Activated naive CD8-positive, alpha-beta T cell treated with anti-CD3 and anti-CD28 coated beads, Interleukin-2, amount 50 U/mL, for 24 hours (primary cell): ENCODE measurements at regions not wholly inside any gene's neighbourhood (a gene's known extent, or its start where the extent isn't known, plus 50 kb on each side); places are given as distances from the start of the nearest gene placed in this dataset.

Experiments used
- ATAC-seq: fragments of 150-1000 bp; cut with Tn5 transposase; one replicate; pipeline ENCODE4 v1.10.0; 2021
- DNase-seq: peaks from one replicate; pipeline ENCODE4 v3.0.0; 2021
- H3K27ac Mint-ChIP-seq: one replicate; pipeline ENCODE4 v1.8.0; 2021; ENCODE audit warnings: mild to moderate bottlenecking, mixed read lengths
- H3K27me3 Mint-ChIP-seq: one replicate; pipeline ENCODE4 v1.8.0; 2021; ENCODE audit warnings: mixed read lengths
- H3K36me3 Mint-ChIP-seq: one replicate; pipeline ENCODE4 v1.8.0; 2021; ENCODE audit warnings: low read depth, mixed read lengths
- H3K4me1 Mint-ChIP-seq: one replicate; pipeline ENCODE4 v1.8.0; 2021; ENCODE audit warnings: mixed read lengths
- H3K4me3 Mint-ChIP-seq: one replicate; pipeline ENCODE4 v1.8.0; 2021; ENCODE audit warnings: mild to moderate bottlenecking, moderate library complexity, mixed read lengths
- H3K9me3 Mint-ChIP-seq: one replicate; pipeline ENCODE4 v1.8.0; 2021; ENCODE audit warnings: mixed read lengths

DNA sequence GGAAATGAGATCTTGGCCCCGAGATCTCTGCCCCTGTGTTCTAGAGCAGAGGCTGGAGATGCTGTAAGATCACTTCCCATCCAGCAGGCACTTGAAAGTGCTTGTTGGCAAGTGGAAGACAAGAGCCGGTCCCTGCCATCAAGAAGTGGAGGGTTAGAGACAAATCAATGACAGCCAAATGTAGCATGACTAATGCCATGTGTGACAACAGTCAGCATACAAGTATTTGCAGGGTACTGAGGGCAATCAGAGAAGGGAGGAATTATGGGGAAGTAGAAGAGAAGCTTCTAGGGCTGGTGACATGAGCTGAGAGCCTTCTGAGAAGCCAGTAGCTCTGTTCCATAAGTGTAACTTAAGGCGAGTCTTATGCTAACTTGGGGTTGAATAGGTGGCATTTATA lies 58.6 kb downstream of the TMEM17 start:
- Mint-ChIP-seq H3K36me3 (no peaks in the 10 kb centered on the region), H3K9me3 (no peaks in the 10 kb centered on the region), H3K4me1 (no peaks in the 10 kb centered on the region), H3K4me3 (no peak overlapping the region), H3K27ac (no peak overlapping the region), H3K27me3 (no peaks in the 10 kb centered on the region)
- no peak for ATAC-seq
- DNase-seq = no peak

DNA sequence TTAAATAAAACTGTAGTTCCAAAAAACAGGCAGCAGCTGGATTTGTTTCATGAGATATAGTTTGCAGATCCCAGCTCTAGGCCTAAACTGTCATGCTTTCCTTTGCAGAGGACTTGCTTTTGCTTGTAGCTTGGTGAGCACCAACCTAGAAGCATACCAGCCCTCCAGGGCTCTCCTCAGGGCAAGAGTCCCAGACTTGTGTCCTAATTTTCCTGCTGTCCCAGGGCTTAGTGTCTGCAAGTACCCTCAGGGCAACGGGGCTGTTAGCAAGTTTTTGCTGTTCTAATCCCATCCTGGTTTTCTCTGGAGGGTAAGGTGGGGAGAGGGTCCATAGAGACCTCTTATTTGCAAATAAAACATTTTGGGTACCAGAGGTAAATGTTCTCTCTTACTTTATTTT lies 59.5 kb downstream of the TMEM17 start:
- H3K9me3 Mint-ChIP-seq = no peaks in the 10 kb centered on the region
- H3K36me3 Mint-ChIP-seq = no peaks in the 10 kb centered on the region
- no peak overlapping the region for H3K27ac Mint-ChIP-seq
- DNase-seq = no peak
- H3K27me3 Mint-ChIP-seq = no peaks in the 10 kb centered on the region
- no peak overlapping the region for H3K4me3 Mint-ChIP-seq
- H3K4me1 Mint-ChIP-seq = no peaks in the 10 kb centered on the region
- no peak for ATAC-seq

DNA sequence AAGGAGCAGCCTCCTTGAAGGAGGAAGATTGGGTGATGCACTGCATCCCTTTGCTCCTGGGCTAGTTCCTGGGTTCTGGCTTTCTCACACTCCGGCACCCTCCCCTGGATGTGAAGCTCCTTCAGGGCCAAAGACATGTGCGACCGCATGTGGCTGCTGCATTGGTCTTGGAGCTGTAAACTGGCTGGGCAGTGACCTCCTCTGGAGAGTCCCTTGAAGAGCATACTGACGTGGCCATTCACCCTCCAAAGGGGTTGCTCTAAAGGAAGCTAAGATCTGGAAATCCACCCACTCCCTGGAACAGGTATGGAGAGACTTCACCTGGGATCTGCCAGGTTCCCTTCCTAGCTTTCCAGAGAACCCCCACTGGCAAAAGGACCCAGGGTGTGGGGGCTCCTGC lies 62.1 kb downstream of the TMEM17 start:
- H3K4me1 Mint-ChIP-seq = no peaks in the 10 kb centered on the region
- no peaks in the 10 kb centered on the region for H3K36me3 Mint-ChIP-seq
- DNase-seq (no peak), ATAC-seq (no peak)
- H3K27ac Mint-ChIP-seq = no peak overlapping the region
- no peaks in the 10 kb centered on the region for H3K9me3 Mint-ChIP-seq
- H3K4me3 Mint-ChIP-seq = no peak overlapping the region
- H3K27me3 Mint-ChIP-seq = no peaks in the 10 kb centered on the region

DNA sequence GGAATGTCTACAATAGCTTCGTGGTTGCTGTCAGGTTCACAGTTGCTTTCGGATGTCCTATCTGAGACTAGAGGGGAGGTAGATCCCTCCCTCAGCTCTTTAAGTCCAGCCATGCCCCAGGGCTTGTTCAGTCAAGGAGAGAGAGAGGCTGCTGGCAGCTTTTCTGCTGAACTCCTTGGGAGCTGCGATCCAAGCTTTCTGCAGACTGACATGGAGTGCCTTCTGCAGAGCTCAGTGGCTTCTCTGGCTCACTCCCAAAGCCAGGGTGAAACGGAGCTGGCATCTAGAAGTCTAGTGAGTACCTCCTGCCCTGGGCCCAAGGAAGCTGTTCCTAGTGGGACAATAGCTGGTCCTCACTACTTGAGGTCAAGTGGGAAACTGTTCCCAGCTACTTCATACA lies 62.5 kb downstream of the TMEM17 start:
- Mint-ChIP-seq H3K27me3 (no peaks in the 10 kb centered on the region), H3K4me1 (no peaks in the 10 kb centered on the region), H3K9me3 (no peaks in the 10 kb centered on the region), H3K36me3 (no peaks in the 10 kb centered on the region), H3K4me3 (no peak overlapping the region), H3K27ac (no peak overlapping the region)
- DNase-seq (no peak), ATAC-seq (no peak)

DNA sequence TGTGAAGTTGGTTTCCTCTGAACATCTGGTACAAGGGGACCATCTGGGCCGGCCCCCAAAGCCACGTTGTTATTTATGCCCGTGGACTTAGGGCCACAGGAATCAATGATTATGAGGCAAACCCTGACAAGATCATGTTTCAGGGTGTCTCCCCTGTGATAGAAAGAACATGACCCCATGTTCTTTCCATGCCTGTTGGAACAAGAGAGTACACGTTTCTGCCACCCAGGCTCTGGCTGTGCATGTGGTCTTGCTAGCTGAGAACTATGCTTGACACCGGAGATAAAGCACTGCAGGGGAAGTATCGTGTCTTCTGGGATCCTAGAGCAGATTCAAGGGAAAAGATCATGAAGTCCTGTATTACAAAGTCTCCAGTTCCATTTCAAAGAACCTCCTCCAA lies 64.2 kb downstream of the TMEM17 start:
- DNase-seq (no peak), ATAC-seq (no peak)
- no peaks in the 10 kb centered on the region for H3K36me3 Mint-ChIP-seq
- no peak overlapping the region for H3K27ac Mint-ChIP-seq
- H3K27me3 Mint-ChIP-seq = no peaks in the 10 kb centered on the region
- H3K4me1 Mint-ChIP-seq = no peaks in the 10 kb centered on the region
- H3K4me3 Mint-ChIP-seq = no peak overlapping the region
- no peaks in the 10 kb centered on the region for H3K9me3 Mint-ChIP-seq

DNA sequence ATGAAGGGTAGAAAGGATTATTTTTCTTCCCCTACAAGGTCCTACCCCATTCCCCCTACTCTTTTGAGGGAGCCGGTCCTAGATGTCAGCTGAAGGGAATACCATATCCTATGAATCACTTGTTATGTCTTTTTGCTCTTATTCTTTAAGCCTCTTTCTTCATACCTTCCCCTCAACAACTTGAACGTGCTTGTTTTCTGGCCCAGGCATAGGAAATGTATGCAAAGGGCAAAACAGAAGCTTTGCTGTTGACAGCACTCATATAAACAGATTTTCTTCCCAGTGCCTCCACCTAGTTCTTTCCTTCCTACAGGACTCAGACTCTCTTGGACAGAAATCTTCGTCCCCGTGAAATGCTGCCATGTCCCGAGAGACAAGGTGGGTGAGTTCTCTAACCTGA lies 64.6 kb downstream of the TMEM17 start:
- no peak for DNase-seq
- Mint-ChIP-seq H3K9me3 (no peaks in the 10 kb centered on the region), H3K4me1 (no peaks in the 10 kb centered on the region), H3K36me3 (no peaks in the 10 kb centered on the region), H3K27ac (no peak overlapping the region), H3K27me3 (no peaks in the 10 kb centered on the region), H3K4me3 (no peak overlapping the region)
- ATAC-seq = no peak

DNA sequence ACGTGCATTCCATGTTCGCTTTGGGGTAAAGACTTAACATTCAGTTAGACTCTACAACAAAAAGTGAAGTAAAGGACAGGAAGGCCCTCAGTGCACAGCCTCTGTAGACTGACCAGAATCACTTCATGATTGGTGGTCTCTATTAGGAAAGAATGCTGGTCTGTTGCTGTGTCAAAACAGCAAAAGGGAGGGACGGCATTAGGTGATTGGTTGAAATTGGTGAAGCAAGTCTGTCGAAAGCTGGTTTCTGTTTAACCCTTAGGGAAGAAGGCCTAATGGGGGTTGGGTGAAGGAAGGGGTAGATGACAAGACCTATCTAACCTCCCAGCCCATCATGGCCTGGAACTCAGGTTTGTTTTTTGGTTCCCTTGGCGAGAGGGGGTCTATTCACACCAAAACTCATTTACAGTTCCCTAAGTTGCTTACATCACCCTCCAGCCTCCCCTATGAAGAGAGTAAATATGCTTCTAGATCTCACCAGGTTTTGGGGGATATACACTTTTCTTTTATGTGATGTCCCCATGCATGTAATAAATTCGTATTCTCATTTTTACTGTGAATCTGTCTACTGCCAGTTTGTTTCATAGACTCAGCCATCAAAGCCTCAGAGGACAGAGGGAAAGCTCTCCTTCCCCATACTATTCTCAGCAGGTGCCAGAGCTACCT lies 65.6 kb downstream of the TMEM17 start:
- no peaks in the 10 kb centered on the region for H3K4me1 Mint-ChIP-seq
- no peak for DNase-seq
- H3K27ac Mint-ChIP-seq = no peak overlapping the region
- no peaks in the 10 kb centered on the region for H3K27me3 Mint-ChIP-seq
- ATAC-seq = no peak
- H3K36me3 Mint-ChIP-seq = no peaks in the 10 kb centered on the region
- H3K4me3 Mint-ChIP-seq = no peak overlapping the region
- H3K9me3 Mint-ChIP-seq = no peaks in the 10 kb centered on the region

DNA sequence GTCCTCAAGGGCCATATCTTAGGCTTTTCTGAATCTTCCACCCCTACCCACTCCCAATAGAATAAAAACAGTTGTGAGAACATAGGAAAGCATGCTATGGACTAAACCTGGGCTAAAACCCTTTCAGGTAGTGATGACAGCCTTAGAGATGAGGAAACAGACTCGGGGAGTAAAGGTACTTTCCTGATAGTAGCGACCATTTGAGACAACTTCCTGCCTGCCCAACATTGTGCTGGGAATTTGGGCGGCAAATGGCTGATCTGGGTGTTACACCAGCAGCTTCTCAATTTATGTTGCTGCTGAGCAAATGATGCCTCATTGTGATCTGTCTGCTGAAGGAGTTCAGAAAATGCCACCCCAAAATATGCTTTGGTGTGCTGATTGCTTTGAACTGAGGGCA lies 66.6 kb downstream of the TMEM17 start:
- Mint-ChIP-seq H3K27ac (no peak overlapping the region), H3K4me3 (no peak overlapping the region), H3K36me3 (no peaks in the 10 kb centered on the region), H3K4me1 (no peaks in the 10 kb centered on the region), H3K9me3 (no peaks in the 10 kb centered on the region), H3K27me3 (no peaks in the 10 kb centered on the region)
- ATAC-seq = no peak
- no peak for DNase-seq

DNA sequence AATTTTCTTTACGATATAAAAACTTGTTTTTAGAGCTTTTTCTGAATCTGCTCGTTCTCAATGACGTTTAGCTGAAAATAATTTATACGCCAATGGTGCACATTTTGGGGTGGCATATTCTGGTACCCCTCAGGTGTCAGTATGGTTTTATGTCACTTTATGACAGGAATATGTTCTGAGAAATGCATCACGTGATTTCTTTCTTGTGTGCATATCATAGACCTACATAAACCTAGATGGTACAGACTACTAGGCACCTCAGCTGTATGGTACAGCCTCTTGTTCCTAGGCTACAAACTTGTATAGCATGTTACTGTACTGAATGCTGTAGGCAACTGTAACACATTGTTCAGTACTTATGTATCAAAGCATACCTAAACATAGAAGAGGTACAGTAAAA lies 68.2 kb downstream of the TMEM17 start:
- Mint-ChIP-seq H3K4me1 (no peaks in the 10 kb centered on the region), H3K9me3 (no peaks in the 10 kb centered on the region), H3K27ac (no peak overlapping the region), H3K36me3 (no peaks in the 10 kb centered on the region), H3K27me3 (no peaks in the 10 kb centered on the region), H3K4me3 (no peak overlapping the region)
- DNase-seq = no peak
- ATAC-seq = no peak

DNA sequence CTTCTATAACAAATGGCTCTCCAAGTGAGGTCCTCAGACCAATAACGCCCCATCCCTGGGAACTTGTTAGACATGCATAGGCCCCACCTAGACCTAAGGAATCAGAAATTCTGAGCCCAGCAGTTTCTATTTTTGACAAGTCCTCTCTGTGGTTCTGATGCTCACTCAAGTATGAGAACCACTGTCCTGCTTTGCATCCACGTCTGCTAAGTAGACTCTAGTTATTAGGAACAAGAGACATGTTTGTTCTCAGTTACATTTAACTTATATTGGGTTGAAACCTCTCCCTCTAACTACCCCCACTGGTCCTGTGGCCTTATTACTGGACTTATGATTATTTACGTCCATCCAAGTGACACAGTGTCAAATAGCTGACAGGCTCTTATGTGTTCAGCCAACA lies 70.3 kb downstream of the TMEM17 start:
- Mint-ChIP-seq H3K36me3 (no peaks in the 10 kb centered on the region), H3K4me3 (no peak overlapping the region), H3K27ac (no peak overlapping the region), H3K9me3 (no peaks in the 10 kb centered on the region), H3K4me1 (no peaks in the 10 kb centered on the region), H3K27me3 (no peaks in the 10 kb centered on the region)
- ATAC-seq = no peak
- no peak for DNase-seq

DNA sequence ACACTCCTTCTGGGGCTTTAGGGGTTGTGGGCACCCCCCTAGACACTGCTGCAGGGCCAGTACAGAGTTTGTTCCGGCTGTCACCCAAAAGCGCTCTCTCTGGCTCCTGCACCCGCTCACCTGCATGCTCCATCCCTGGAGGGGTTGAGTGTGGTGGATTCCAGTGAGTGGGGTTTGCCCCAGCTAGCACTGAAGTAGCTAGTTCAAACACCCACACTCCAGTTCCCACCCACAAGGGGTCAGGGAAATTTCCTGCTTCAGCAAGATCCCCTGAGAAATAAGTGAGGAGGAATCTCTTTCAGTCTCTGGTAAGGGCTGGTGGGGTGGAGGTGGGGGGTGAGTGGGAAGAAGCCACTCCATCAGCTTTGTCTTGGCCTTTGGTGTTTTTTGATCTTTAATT lies 73.6 kb downstream of the TMEM17 start:
- Mint-ChIP-seq H3K9me3 (no peaks in the 10 kb centered on the region), H3K27me3 (no peaks in the 10 kb centered on the region), H3K4me1 (no peaks in the 10 kb centered on the region), H3K4me3 (no peak overlapping the region), H3K27ac (no peak overlapping the region), H3K36me3 (no peaks in the 10 kb centered on the region)
- DNase-seq (no peak), ATAC-seq (no peak)

DNA sequence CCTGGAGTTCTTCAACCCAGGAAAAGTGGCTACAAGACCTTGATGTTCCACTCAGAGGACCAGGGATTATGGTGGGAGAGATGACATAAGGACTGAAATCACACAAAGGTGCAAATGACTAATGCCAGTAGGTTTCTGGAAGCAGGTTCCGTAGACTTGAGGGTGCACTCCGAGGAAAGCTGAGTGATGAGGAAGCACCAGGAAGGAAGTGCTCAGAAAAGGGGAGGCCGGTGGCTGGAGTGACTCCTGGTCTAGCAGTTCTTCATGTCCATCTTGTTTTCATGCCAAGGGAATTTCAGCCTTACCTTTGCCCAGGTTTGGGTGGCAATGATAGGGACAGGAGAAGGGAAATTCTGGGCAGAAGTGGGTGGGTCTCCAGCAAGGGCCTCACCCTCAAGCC lies 74.5 kb downstream of the TMEM17 start:
- DNase-seq = no peak
- H3K4me3 Mint-ChIP-seq = no peak overlapping the region
- H3K9me3 Mint-ChIP-seq = no peaks in the 10 kb centered on the region
- H3K4me1 Mint-ChIP-seq = no peaks in the 10 kb centered on the region
- no peak for ATAC-seq
- no peaks in the 10 kb centered on the region for H3K27me3 Mint-ChIP-seq
- no peak overlapping the region for H3K27ac Mint-ChIP-seq
- no peaks in the 10 kb centered on the region for H3K36me3 Mint-ChIP-seq

DNA sequence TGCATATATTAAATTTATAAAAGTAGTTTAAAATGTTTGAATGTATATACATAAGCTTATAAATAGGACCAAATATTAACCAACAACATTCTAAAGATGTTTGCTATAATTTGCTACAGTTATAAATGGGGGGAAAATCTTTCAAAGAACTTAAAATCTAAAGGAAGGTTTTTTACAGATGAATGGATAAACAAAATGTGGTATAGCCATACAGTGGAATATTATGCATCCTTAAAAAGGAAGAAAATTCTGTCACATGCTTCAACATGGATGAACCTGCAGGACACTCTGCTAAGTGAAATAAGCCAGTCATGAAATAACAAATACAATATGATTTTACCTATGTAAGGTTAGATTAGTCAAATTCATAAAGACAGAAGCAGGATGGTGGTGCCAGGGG lies 75.8 kb downstream of the TMEM17 start:
- no peaks in the 10 kb centered on the region for H3K4me1 Mint-ChIP-seq
- no peak for ATAC-seq

DNA sequence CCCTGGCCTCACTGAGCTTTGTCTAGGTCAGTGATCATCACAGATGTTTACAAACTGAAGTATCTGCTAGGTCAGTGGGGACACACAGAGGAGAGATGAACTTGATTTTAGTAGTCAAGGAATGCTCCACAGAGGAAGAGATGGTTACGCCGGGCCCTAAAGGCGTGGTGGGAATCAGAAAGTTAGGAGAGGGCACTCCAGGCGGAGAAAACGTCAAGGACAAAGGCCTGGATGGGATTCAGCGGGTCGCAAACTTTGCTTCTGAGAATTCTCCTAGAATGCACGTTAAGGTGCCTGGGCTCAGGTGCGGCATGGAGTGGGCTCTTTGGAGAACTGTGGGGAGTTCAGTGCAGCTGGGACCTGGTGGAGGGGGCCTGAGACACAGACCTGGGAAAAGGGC lies 78.8 kb downstream of the TMEM17 start:
- Mint-ChIP-seq H3K36me3 (no peaks in the 10 kb centered on the region), H3K4me3 (no peak overlapping the region), H3K4me1 (no peaks in the 10 kb centered on the region), H3K9me3 (no peaks in the 10 kb centered on the region), H3K27me3 (no peaks in the 10 kb centered on the region), H3K27ac (no peak overlapping the region)
- no peak for DNase-seq
- no peak for ATAC-seq

More for the DNA sequence above, 75.8 kb downstream of the TMEM17 start:
- Mint-ChIP-seq H3K9me3 (no peaks in the 10 kb centered on the region), H3K4me3 (no peak overlapping the region), H3K27ac (no peak overlapping the region), H3K27me3 (no peaks in the 10 kb centered on the region), H3K36me3 (no peaks in the 10 kb centered on the region)
- no peak for DNase-seq

DNA sequence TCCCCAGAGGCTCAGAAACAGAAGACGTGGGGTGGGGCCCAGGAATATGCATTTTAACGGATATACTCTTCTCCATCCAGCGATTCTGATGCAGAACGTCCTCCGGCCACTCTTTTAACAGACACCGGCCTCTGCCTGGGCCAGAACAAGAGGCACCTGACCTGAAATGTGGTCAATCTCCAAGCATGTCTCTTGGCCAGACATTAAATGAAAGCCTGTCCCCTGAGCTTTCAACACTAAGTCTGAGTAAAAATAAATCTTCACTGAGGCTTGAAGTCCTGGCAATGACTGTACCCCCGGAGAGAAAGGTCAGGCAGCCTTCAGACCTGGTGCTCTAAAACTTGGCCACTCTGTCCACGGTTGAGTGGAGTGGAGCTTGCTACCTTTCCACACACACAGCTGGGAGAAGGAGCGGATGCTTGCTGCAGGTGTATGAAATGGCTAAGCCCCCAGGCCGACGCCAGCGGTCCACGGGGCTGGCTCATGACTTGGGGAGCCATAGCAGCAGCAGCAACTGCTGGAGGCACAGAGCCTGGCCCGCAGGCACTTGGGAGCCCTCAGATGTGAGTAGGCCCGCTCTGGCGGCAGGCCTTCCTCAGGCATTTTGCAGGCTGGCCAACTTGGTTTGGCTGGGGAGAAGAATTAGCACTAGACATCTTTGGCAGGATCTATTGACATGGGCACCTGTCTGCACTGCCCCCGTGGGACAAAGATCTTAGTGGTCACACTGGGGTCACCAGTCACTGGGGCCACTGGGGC lies 79.7 kb downstream of the TMEM17 start:
- H3K4me3 Mint-ChIP-seq = no peak overlapping the region
- no peak for DNase-seq

DNA sequence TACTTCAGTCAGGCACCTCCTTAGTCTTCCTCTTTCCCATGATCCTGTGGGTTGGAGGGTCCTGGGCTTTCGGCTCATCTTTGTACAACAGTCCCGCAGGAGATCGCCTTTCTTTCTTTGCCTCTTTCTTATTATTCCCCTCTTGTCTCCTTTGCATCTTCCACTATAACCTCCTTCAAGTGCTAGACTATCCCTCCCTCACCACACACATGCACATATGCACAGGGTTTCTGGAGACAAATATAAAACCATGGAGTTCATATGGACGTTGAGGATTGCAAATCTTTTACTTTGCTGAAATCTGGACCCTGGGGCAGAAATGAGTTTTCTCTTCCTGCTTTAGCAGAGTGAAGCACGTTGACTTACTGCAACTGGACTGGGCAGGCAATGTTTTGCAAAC lies 80.3 kb downstream of the TMEM17 start:
- no peaks in the 10 kb centered on the region for H3K36me3 Mint-ChIP-seq

More for the DNA sequence above, 79.7 kb downstream of the TMEM17 start:
- H3K27ac Mint-ChIP-seq = no peak overlapping the region
- H3K4me1 Mint-ChIP-seq = no peaks in the 10 kb centered on the region
- H3K36me3 Mint-ChIP-seq = no peaks in the 10 kb centered on the region
- no peaks in the 10 kb centered on the region for H3K27me3 Mint-ChIP-seq
- no peak for ATAC-seq
- H3K9me3 Mint-ChIP-seq = no peaks in the 10 kb centered on the region

More for the DNA sequence above, 80.3 kb downstream of the TMEM17 start:
- Mint-ChIP-seq H3K27me3 (peaks cover under 1% of the 10 kb centered on the region), H3K4me3 (no peak overlapping the region), H3K9me3 (no peaks in the 10 kb centered on the region), H3K27ac (no peak overlapping the region), H3K4me1 (no peaks in the 10 kb centered on the region)
- DNase-seq = no peak
- no peak for ATAC-seq
